Smooth muscle cell (in vitro differentiated cells): ENCODE measurements at regions not wholly inside any gene's neighbourhood (a gene's known extent, or its start where the extent isn't known, plus 50 kb on each side); places are given as distances from the start of the nearest gene placed in this dataset.

Source experiments
- DNase-seq: peaks from one replicate; lab custom pipeline; 2025; ENCODE audit not compliant: unreplicated experiment; lab: John Stamatoyannopoulos, UW
- H2AFZ ChIP-seq: fragments of 200-600 bp; sonication (generic); 2 replicates; pipeline ENCODE4 v1.6.0; 2016; ENCODE audit warnings: antibody characterized with exemption, low read depth, mild to moderate bottlenecking
- H3F3A ChIP-seq: fragments of 200-600 bp; sonication (generic); 2 replicates; pipeline ENCODE4 v1.6.0; 2017; ENCODE audit warnings: antibody characterized with exemption, low read depth
- H3K27ac ChIP-seq: fragments of 200-600 bp; sonication (generic); 2 replicates; pipeline ENCODE4 v1.5.1; 2016; ENCODE audit warnings: low read depth, mild to moderate bottlenecking
- H3K27me3 ChIP-seq: fragments of 200-600 bp; sonication (generic); 2 replicates; pipeline ENCODE4 v1.6.1; 2016; ENCODE audit warnings: low read depth, mild to moderate bottlenecking
- H3K36me3 ChIP-seq: fragments of 200-600 bp; sonication (generic); 2 replicates; pipeline ENCODE4 v1.5.1; 2016; ENCODE audit warnings: low read depth
- H3K4me1 ChIP-seq: fragments of 200-600 bp; sonication (generic); 2 replicates; pipeline ENCODE4 v1.5.1; 2016; ENCODE audit warnings: low read depth
- H3K4me2 ChIP-seq: fragments of 200-600 bp; sonication (generic); 2 replicates; pipeline ENCODE4 v1.6.0; 2016; ENCODE audit warnings: mild to moderate bottlenecking
- H3K4me3 ChIP-seq: fragments of 200-600 bp; sonication (generic); 2 replicates; pipeline ENCODE4 v1.5.1; 2016; ENCODE audit warnings: mild to moderate bottlenecking
- H3K79me2 ChIP-seq: fragments of 200-600 bp; sonication (generic); 2 replicates; pipeline ENCODE4 v1.6.0; 2016; ENCODE audit warnings: low read depth, mild to moderate bottlenecking
- H3K9ac ChIP-seq: fragments of 200-600 bp; sonication (generic); 2 replicates; pipeline ENCODE4 v1.6.0; 2016; ENCODE audit warnings: low read depth
- H3K9me3 ChIP-seq: fragments of 200-600 bp; sonication (generic); replicated peaks from 2 replicates; pipeline ENCODE4 v1.5.1; 2016; ENCODE audit warnings: low read depth
- H4K20me1 ChIP-seq: fragments of 200-600 bp; sonication (generic); 2 replicates; pipeline ENCODE4 v1.6.0; 2016; ENCODE audit warnings: low read depth
- CTCF ChIP-seq: fragments of 200-600 bp; sonication (generic); IDR thresholded peaks from 2 replicates; pipeline ENCODE4 v1.5.1; 2017; ENCODE audit warnings: borderline replicate concordance, mild to moderate bottlenecking, antibody characterized with exemption; ENCODE audit not compliant: insufficient read depth, poor library complexity, severe bottlenecking
- WGBS: methylation state at CpG from one replicate; pipeline ENCODE4 v1.1.7; 2016; ENCODE audit warnings: low lambda C conversion rate; 5-methylcytosine and 5-hydroxymethylcytosine counted together

- no peaks in the 10 kb centered on the region for H3K27me3 ChIP-seq
- DNase-seq: no peak
- no peak overlapping the region for H3K9ac ChIP-seq
- H3K4me1 ChIP-seq: peaks cover 13% of the 10 kb centered on the region
- H2AFZ ChIP-seq: no peak overlapping the region
- H3K9me3 ChIP-seq: no peaks in the 10 kb centered on the region
- peaks cover 18% of the 10 kb centered on the region for H3F3A ChIP-seq
- H3K4me3 ChIP-seq: no peak overlapping the region
- H3K27ac ChIP-seq: no peak overlapping the region
- H3K36me3 ChIP-seq: no peaks in the 10 kb centered on the region
- H4K20me1 ChIP-seq: peaks cover 5% of the 10 kb centered on the region
- WGBS: 83% methylated on average over 3 of the region's 3 CpGs
- H3K79me2 ChIP-seq: no peaks in the 10 kb centered on the region
- TF ChIP-seq CTCF: no peak
- no peak overlapping the region for H3K4me2 ChIP-seq
These were observed 151.4 kb upstream of the STX18 start for GRCh38 chr4:4693258-4693657.

DNA sequence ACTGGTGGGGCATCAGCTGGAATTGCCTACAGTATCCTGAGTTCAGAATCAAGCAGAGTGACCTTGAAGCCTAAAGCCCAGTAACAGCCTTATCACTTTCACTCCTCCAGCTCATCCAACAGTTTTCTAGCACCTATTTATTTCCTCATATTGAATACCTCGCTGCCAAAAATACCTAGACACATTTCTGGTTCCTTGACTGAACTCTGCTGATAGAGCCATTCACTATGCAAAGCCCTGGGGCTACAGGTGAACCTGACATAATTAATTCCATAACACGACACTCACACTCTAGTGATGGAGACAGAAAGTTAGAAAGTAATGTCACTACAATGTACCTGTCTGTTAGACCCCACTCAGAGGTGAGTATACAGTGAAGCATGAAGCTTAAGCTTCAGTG, 149.0 kb upstream of the STX18 start:
- Histone ChIP-seq H3K4me2 (no peak overlapping the region), H3K9me3 (no peaks in the 10 kb centered on the region), H4K20me1 (peaks cover 5% of the 10 kb centered on the region), H2AFZ (no peak overlapping the region), H3K27ac (no peak overlapping the region), H3K4me1 (peaks cover 13% of the 10 kb centered on the region), H3K79me2 (no peaks in the 10 kb centered on the region), H3K9ac (no peak overlapping the region), H3F3A (peaks cover 14% of the 10 kb centered on the region), H3K36me3 (no peaks in the 10 kb centered on the region), H3K4me3 (no peak overlapping the region), H3K27me3 (no peaks in the 10 kb centered on the region)
- WGBS: 90% methylated on average over 2 of the region's 2 CpGs
- no peak for DNase-seq
- no peak for TF ChIP-seq CTCF

DNA sequence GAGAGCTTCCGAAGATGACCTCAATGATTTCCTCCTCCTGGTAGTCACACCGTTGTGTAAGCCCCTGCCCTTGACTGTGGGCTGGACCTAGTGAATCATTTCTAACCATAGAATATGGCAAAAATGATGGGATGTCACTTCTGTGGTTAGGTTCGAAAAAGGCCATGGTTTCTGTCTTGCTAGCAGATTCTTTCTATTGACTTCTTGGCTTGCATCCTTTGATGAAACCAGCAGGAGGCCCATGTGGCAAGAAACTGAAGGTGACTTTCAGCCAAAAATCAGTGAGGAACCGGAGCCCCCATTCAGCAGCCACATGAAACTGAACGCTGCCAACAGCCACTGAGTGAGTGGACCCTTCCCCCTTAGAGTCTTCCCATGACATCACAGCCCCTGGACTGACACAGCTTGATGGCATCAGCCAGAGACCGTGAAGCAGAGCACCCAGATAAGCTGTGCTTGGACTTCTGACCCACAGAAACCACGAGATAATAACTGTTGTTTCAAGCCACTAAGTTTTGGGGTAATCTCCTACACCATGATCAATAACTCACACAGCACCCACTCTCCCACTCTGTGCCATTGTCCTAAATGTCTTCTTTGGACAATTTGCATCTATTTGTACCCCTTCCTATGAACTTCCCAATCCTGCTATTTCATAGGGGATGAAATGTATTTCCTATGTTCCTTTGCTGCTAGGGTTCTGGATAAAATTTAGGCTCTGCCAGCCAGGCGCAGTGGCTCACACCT, 148.0 kb upstream of the STX18 start:
- Histone ChIP-seq H3K27me3 (no peaks in the 10 kb centered on the region), H3F3A (peaks cover 14% of the 10 kb centered on the region)

More for the DNA sequence above, 148.0 kb upstream of the STX18 start:
- Histone ChIP-seq H3K4me1 (peaks cover 11% of the 10 kb centered on the region), H3K9me3 (no peaks in the 10 kb centered on the region), H3K4me3 (no peak overlapping the region), H2AFZ (no peak overlapping the region), H3K4me2 (no peak overlapping the region), H3K79me2 (no peaks in the 10 kb centered on the region), H3K36me3 (no peaks in the 10 kb centered on the region), H4K20me1 (peaks cover 5% of the 10 kb centered on the region), H3K9ac (no peak overlapping the region), H3K27ac (no peak overlapping the region)
- DNase-seq: no peak
- TF ChIP-seq CTCF: no peak
- 82% methylated on average over 8 of the region's 8 CpGs for WGBS
